H9 (cell line): ENCODE measurements at regions not wholly inside any gene's neighbourhood (a gene's known extent, or its start where the extent isn't known, plus 50 kb on each side); places are given as distances from the start of the nearest gene placed in this dataset.

ENCODE experiments used
- DNase-seq: peaks from one replicate; pipeline ENCODE4 v3.0.0-alpha.2; 2017
- H2AFZ ChIP-seq: one replicate; pipeline ENCODE4 v1.6.1; 2013; ENCODE audit warnings: mild to moderate bottlenecking, low read length, control low read depth, moderate library complexity
- H2AK5ac ChIP-seq: 2 replicates; pipeline ENCODE4 v1.6.1; 2013; ENCODE audit warnings: low read length, control low read depth, mixed read lengths; ENCODE audit not compliant: insufficient read length
- H2BK120ac ChIP-seq: one replicate; pipeline ENCODE4 v1.6.1; 2013; ENCODE audit warnings: low read depth, mild to moderate bottlenecking, low read length, control low read depth, inconsistent platforms; ENCODE audit not compliant: poor library complexity, severe bottlenecking
- H2BK12ac ChIP-seq: 2 replicates; pipeline ENCODE4 v1.6.1; 2013; ENCODE audit warnings: low read length, control low read depth, mixed read lengths, low read depth; ENCODE audit not compliant: insufficient read length
- H2BK15ac ChIP-seq: 2 replicates; pipeline ENCODE4 v1.6.1; 2013; ENCODE audit warnings: low read depth, low read length, control low read depth
- H2BK20ac ChIP-seq: one replicate; pipeline ENCODE4 v1.6.1; 2013; ENCODE audit warnings: low read depth, mild to moderate bottlenecking, low read length, control low read depth, inconsistent platforms; ENCODE audit not compliant: poor library complexity, severe bottlenecking
- H2BK5ac ChIP-seq: 2 replicates; pipeline ENCODE4 v1.6.1; 2013; ENCODE audit warnings: low read length, control low read depth, mixed read lengths; ENCODE audit not compliant: insufficient read length
- H3K14ac ChIP-seq: 2 replicates; pipeline ENCODE4 v1.6.1; 2013; ENCODE audit warnings: low read length, control low read depth; ENCODE audit not compliant: insufficient read depth
- H3K18ac ChIP-seq: 2 replicates; pipeline ENCODE4 v1.6.1; 2013; ENCODE audit warnings: low read depth, mild to moderate bottlenecking, mixed read lengths, low read length, control low read depth; ENCODE audit not compliant: insufficient read length
- H3K23ac ChIP-seq: 2 replicates; pipeline ENCODE4 v1.6.1; 2013; ENCODE audit warnings: low read length, control low read depth, mixed read lengths, low read depth; ENCODE audit not compliant: insufficient read length
- H3K23me2 ChIP-seq: 2 replicates; pipeline ENCODE4 v1.6.1; 2013; ENCODE audit warnings: low read depth, mild to moderate bottlenecking, mixed read lengths, low read length, control low read depth; ENCODE audit not compliant: insufficient read length, poor library complexity, severe bottlenecking
- H3K27ac ChIP-seq: 2 replicates; pipeline ENCODE4 v1.5.1; 2013; ENCODE audit warnings: low read length, control low read depth, mixed read lengths, low read depth; ENCODE audit not compliant: insufficient read length
- H3K27me3 ChIP-seq: 2 replicates; pipeline ENCODE4 v1.6.1; 2013; ENCODE audit warnings: low read length, control low read depth, inconsistent platforms; ENCODE audit not compliant: insufficient read depth
- H3K4ac ChIP-seq: 2 replicates; pipeline ENCODE4 v1.6.1; 2013; ENCODE audit warnings: low read depth, mild to moderate bottlenecking, control low read depth, inconsistent platforms, low read length, moderate library complexity
- H3K4me1 ChIP-seq: 2 replicates; pipeline ENCODE4 v1.6.1; 2013; ENCODE audit warnings: low read length, control low read depth, inconsistent platforms; ENCODE audit not compliant: insufficient read depth
- H3K4me2 ChIP-seq: 2 replicates; pipeline ENCODE4 v1.6.1; 2013; ENCODE audit warnings: low read length, control low read depth, mixed read lengths; ENCODE audit not compliant: insufficient read length, insufficient read depth
- H3K56ac ChIP-seq: 2 replicates; pipeline ENCODE4 v1.6.1; 2013; ENCODE audit warnings: low read depth, mild to moderate bottlenecking, mixed read lengths, low read length, control low read depth; ENCODE audit not compliant: insufficient read length
- H3K79me1 ChIP-seq: 2 replicates; pipeline ENCODE4 v1.6.1; 2013; ENCODE audit warnings: low read depth, mild to moderate bottlenecking, moderate library complexity, low read length, control low read depth, inconsistent platforms; ENCODE audit not compliant: insufficient read depth, poor library complexity, severe bottlenecking
- H3K79me2 ChIP-seq: 2 replicates; pipeline ENCODE4 v1.6.1; 2013; ENCODE audit warnings: low read length, control low read depth, inconsistent platforms; ENCODE audit not compliant: insufficient read depth
- H3K9ac ChIP-seq: 2 replicates; pipeline ENCODE4 v1.6.1; 2013; ENCODE audit warnings: low read length, control low read depth, mixed read lengths; ENCODE audit not compliant: insufficient read length; ENCODE audit errors: extremely low read depth
- H3K9me3 ChIP-seq: one replicate; pipeline ENCODE4 v1.6.1; 2013; ENCODE audit warnings: low read depth, low read length, inconsistent platforms; ENCODE audit not compliant: control insufficient read depth
- H3T11ph ChIP-seq: one replicate; pipeline ENCODE4 v1.6.1; 2013; ENCODE audit warnings: mild to moderate bottlenecking, low read length, control low read depth, inconsistent platforms
- H4K20me1 ChIP-seq: one replicate; pipeline ENCODE4 v1.6.1; 2013; ENCODE audit not compliant: control insufficient read depth, insufficient read length, insufficient read depth
- H4K5ac ChIP-seq: 2 replicates; pipeline ENCODE4 v1.6.1; 2013; ENCODE audit warnings: low read depth, mild to moderate bottlenecking, mixed read lengths, low read length, control low read depth; ENCODE audit not compliant: insufficient read length
- H4K8ac ChIP-seq: replicated peaks from 2 replicates; pipeline ENCODE4 v1.6.1; 2013; ENCODE audit warnings: low read length, control low read depth, mixed read lengths, low read depth; ENCODE audit not compliant: insufficient read length
- H4K91ac ChIP-seq: 2 replicates; pipeline ENCODE4 v1.6.1; 2013; ENCODE audit warnings: low read depth, mild to moderate bottlenecking, moderate library complexity, mixed read lengths, low read length, control low read depth; ENCODE audit not compliant: insufficient read length
- H3K27ac Mint-ChIP-seq, 3 experiments: 2 replicates in 2 of 3; 3 replicates in 1 of 3; pipeline ENCODE4 v1.8.0; 2020 to 2021; ENCODE audit warnings: mixed read lengths in 3 of 3, mild to moderate bottlenecking in 1 of 3, moderate library complexity in 1 of 3
- H3K27me3 Mint-ChIP-seq: 2 replicates; pipeline ENCODE4 v1.8.0; 2021; ENCODE audit warnings: low read depth, mild to moderate bottlenecking, moderate library complexity, mixed read lengths
- H3K36me3 Mint-ChIP-seq, 3 experiments: 2 replicates in 2 of 3; 3 replicates in 1 of 3; pipeline ENCODE4 v1.8.0; 2020 to 2021; ENCODE audit warnings: low read depth in 3 of 3, mixed read lengths in 3 of 3; ENCODE audit not compliant: insufficient read depth in 1 of 3
- H3K4me1 Mint-ChIP-seq, 2 experiments: 2 replicates each; pipeline ENCODE4 v1.8.0; 2020; ENCODE audit warnings: mixed read lengths in 2 of 2
- H3K4me3 Mint-ChIP-seq, 2 experiments: 2 replicates in 1 of 2; 3 replicates in 1 of 2; pipeline ENCODE4 v1.8.0; 2020 to 2021; ENCODE audit warnings: mild to moderate bottlenecking in 2 of 2, mixed read lengths in 2 of 2, moderate library complexity in 1 of 2
- H3K9me3 Mint-ChIP-seq, 2 experiments: 2 replicates in 1 of 2; 3 replicates in 1 of 2; pipeline ENCODE4 v1.8.0; 2020; ENCODE audit warnings: mild to moderate bottlenecking in 2 of 2, mixed read lengths in 2 of 2, moderate library complexity in 1 of 2
- WGBS: extraction: QIAGEN DNeasy Blood & Tissue Kit; methylation state at CpG from one replicate; pipeline ENCODE4 v1.1.7; 2013; ENCODE audit warnings: missing lambda C conversion rate, low lambda C conversion rate, mixed read lengths; ENCODE audit not compliant: insufficient read length; ENCODE audit errors: extremely low coverage; 5-methylcytosine and 5-hydroxymethylcytosine counted together
- TF ChIP-seq, protein P1 (sequence below): fragments of 200-600 bp; sonication (generic); conservative IDR thresholded peaks from 3 replicates; pipeline ENCODE4 v1.8.0; 2021; ENCODE audit warnings: antibody characterized with exemption, mild to moderate bottlenecking

DNA sequence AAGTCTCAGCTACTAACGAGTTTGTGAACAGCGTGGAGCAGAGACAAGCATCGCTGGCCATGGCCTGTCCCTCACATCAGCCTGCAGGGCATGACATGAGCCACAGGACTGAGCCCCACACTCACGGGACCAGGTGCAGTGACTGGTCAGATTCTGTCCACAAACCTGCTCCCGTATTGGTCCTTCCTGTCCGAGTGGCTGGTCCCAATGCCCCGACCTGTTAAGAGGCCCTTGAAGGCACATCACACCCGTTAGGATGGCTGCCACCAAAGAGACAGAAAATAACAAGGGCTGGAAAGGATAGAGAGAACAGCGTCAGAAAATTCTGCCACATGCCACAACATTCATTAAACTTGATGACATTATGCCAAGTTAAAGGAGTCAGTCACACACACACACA lies 403.2 kb upstream of the MYT1L start:
- H3K23ac ChIP-seq, result no peak overlapping the region
- 0 out of 4 replicates have a peak, but pooled peaks cover 0 to 3% of the 10 kb centered on the region in 2 experiments for H3K4me1 Mint-ChIP-seq
- no peak overlapping the region for H3K18ac ChIP-seq
- no peaks in the 10 kb centered on the region for H3K79me2 ChIP-seq
- no peaks in the 10 kb centered on the region for H3K27me3 ChIP-seq
- H3K14ac ChIP-seq, result no peak overlapping the region; the same call in 1 of the 2 replicates
- H3K9me3 Mint-ChIP-seq, result no peaks in the 10 kb centered on the region
- no peak overlapping the region for H4K91ac ChIP-seq
- H3K27me3 Mint-ChIP-seq, result peaks cover 7% of the 10 kb centered on the region
- H2BK20ac ChIP-seq, result no peak overlapping the region
- no peak overlapping the region for H4K5ac ChIP-seq
- no peaks in the 10 kb centered on the region for H3K23me2 ChIP-seq
- no peak overlapping the region for H2BK5ac ChIP-seq
- no peaks in the 10 kb centered on the region for H3K36me3 Mint-ChIP-seq
- no peak overlapping the region for H2AFZ ChIP-seq
- TF ChIP-seq, protein P1, sequence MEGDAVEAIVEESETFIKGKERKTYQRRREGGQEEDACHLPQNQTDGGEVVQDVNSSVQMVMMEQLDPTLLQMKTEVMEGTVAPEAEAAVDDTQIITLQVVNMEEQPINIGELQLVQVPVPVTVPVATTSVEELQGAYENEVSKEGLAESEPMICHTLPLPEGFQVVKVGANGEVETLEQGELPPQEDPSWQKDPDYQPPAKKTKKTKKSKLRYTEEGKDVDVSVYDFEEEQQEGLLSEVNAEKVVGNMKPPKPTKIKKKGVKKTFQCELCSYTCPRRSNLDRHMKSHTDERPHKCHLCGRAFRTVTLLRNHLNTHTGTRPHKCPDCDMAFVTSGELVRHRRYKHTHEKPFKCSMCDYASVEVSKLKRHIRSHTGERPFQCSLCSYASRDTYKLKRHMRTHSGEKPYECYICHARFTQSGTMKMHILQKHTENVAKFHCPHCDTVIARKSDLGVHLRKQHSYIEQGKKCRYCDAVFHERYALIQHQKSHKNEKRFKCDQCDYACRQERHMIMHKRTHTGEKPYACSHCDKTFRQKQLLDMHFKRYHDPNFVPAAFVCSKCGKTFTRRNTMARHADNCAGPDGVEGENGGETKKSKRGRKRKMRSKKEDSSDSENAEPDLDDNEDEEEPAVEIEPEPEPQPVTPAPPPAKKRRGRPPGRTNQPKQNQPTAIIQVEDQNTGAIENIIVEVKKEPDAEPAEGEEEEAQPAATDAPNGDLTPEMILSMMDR, result no peak
- no peak overlapping the region for H3K4me2 ChIP-seq
- H2BK15ac ChIP-seq, result no peak overlapping the region
- no peak overlapping the region for H3K9ac ChIP-seq
- no peak overlapping the region for H2BK12ac ChIP-seq
- no peak overlapping the region for H4K8ac ChIP-seq
- no CpG with 5 or more reads among the region's 9 CpGs for WGBS
- no peak overlapping the region for H3K4me3 Mint-ChIP-seq
- H2AK5ac ChIP-seq, result no peak overlapping the region
- H3K56ac ChIP-seq, result no peak overlapping the region
- no peak overlapping the region for H3K4ac ChIP-seq
- H3K4me1 ChIP-seq, result no peaks in the 10 kb centered on the region
- no peak overlapping the region for H3K27ac ChIP-seq
- no peak overlapping the region for H2BK120ac ChIP-seq
- no peaks in the 10 kb centered on the region for H3K79me1 ChIP-seq
- H3K27ac Mint-ChIP-seq, result no peak overlapping the region
- no peak overlapping the region for H3T11ph ChIP-seq
- no peak for DNase-seq
- no peaks in the 10 kb centered on the region for H3K9me3 ChIP-seq
- no peaks in the 10 kb centered on the region for H4K20me1 ChIP-seq
